CD14-positive monocyte (primary cell): ENCODE measurements at regions not wholly inside any gene's neighbourhood (a gene's known extent, or its start where the extent isn't known, plus 50 kb on each side); places are given as distances from the start of the nearest gene placed in this dataset.

ENCODE experiments used
- DNase-seq, 3 donors: peaks; one replicate each; pipeline ENCODE4 v3.0.0-alpha.2; 2011 to 2022
- H2AFZ ChIP-seq: 2 replicates; pipeline ENCODE4 v1.6.0; 2012; ENCODE audit warnings: mild to moderate bottlenecking, low read depth, low read length, inconsistent platforms; ENCODE audit not compliant: insufficient read depth, poor library complexity, severe bottlenecking
- H3K27ac ChIP-seq, 2 donors: 1 replicate in 1 of 2; 2 replicates in 1 of 2; pipeline ENCODE4 v1.5.1; 2012 to 2013; ENCODE audit warnings: low read length in 2 of 2, control low read depth in 1 of 2, inconsistent platforms in 1 of 2, low read depth in 1 of 2, mild to moderate bottlenecking in 1 of 2
- H3K27me3 ChIP-seq, 2 donors: one replicate each; pipeline versions ENCODE4 v1.6.0 to v1.6.1; 2011 to 2013; ENCODE audit warnings: low read length in 2 of 2; ENCODE audit not compliant: control insufficient read depth in 2 of 2, insufficient read depth in 2 of 2
- H3K36me3 ChIP-seq, 2 donors: replicated peaks in 1 of 2; 1 replicate in 1 of 2; 2 replicates in 1 of 2; pipeline versions ENCODE4 v1.5.1 to v1.6.1; 2012 to 2013; ENCODE audit warnings: low read length in 2 of 2, control low read depth in 1 of 2, inconsistent platforms in 1 of 2, mild to moderate bottlenecking in 1 of 2; ENCODE audit not compliant: insufficient read depth in 2 of 2, control insufficient read depth in 1 of 2
- H3K4me1 ChIP-seq, 2 donors: 1 replicate in 1 of 2; 2 replicates in 1 of 2; pipeline versions ENCODE4 v1.5.1 to v1.6.1; 2012 to 2013; ENCODE audit warnings: low read length in 2 of 2, control low read depth in 1 of 2, inconsistent platforms in 1 of 2, mild to moderate bottlenecking in 1 of 2, moderate library complexity in 1 of 2; ENCODE audit not compliant: insufficient read depth in 2 of 2, control insufficient read depth in 1 of 2
- H3K4me2 ChIP-seq: replicated peaks from 2 replicates; pipeline ENCODE3; 2012; ENCODE audit warnings: low read length, moderate library complexity, mild to moderate bottlenecking; ENCODE audit not compliant: poor library complexity, severe bottlenecking; ENCODE audit errors: extremely low read depth
- H3K4me3 ChIP-seq, 3 experiments: fragments of 200-600 bp in 1 of 3; sonication (generic) in 1 of 3; replicated peaks in 1 of 3; 1 replicate in 2 of 3; 2 replicates in 1 of 3; pipeline ENCODE4 v1.5.1; 2011 to 2013; ENCODE audit warnings: low read length in 3 of 3, mild to moderate bottlenecking in 3 of 3, control low read depth in 2 of 3, low read depth in 2 of 3, inconsistent platforms in 1 of 3, moderate library complexity in 1 of 3
- H3K79me2 ChIP-seq: 2 replicates; pipeline ENCODE4 v1.6.0; 2012; ENCODE audit warnings: mild to moderate bottlenecking, control low read depth, inconsistent platforms, low read length, moderate library complexity; ENCODE audit not compliant: insufficient read depth
- H3K9ac ChIP-seq: 2 replicates; pipeline ENCODE4 v1.6.0; 2017; ENCODE audit warnings: low read length, mild to moderate bottlenecking; ENCODE audit not compliant: insufficient read depth, poor library complexity, severe bottlenecking
- H3K9me3 ChIP-seq, 2 donors: replicated peaks in 1 of 2; 1 replicate in 1 of 2; 2 replicates in 1 of 2; pipeline versions ENCODE4 v1.5.1 to v1.6.1; 2012 to 2013; ENCODE audit warnings: low read length in 2 of 2, control low read depth in 1 of 2; ENCODE audit not compliant: control insufficient read depth in 1 of 2, insufficient read depth in 1 of 2
- H4K20me1 ChIP-seq: 2 replicates; pipeline ENCODE4 v1.6.0; 2012; ENCODE audit warnings: mild to moderate bottlenecking, low read length, control low read depth, moderate library complexity; ENCODE audit not compliant: insufficient read depth
- H3K27ac Mint-ChIP-seq, 7 donors: one replicate each; pipeline ENCODE4 v1.8.0; 2020; ENCODE audit warnings: mild to moderate bottlenecking in 7 of 7, mixed read lengths in 7 of 7, moderate library complexity in 6 of 7, inconsistent platforms in 2 of 7
- H3K27me3 Mint-ChIP-seq, 3 donors: one replicate each; pipeline ENCODE4 v1.8.0; 2021 to 2022; ENCODE audit warnings: low read depth in 3 of 3, mild to moderate bottlenecking in 3 of 3, mixed read lengths in 3 of 3, moderate library complexity in 3 of 3, inconsistent platforms in 1 of 3
- H3K36me3 Mint-ChIP-seq, 2 donors: one replicate each; pipeline ENCODE4 v1.8.0; 2020; ENCODE audit warnings: mixed read lengths in 2 of 2, inconsistent platforms in 1 of 2, mild to moderate bottlenecking in 1 of 2
- H3K4me1 Mint-ChIP-seq: one replicate; pipeline ENCODE4 v1.8.0; 2020; ENCODE audit warnings: mild to moderate bottlenecking, mixed read lengths
- H3K4me3 Mint-ChIP-seq, 2 donors: one replicate each; pipeline ENCODE4 v1.8.0; 2020; ENCODE audit warnings: mild to moderate bottlenecking in 2 of 2, mixed read lengths in 2 of 2, moderate library complexity in 1 of 2
- H3K9me3 Mint-ChIP-seq, 7 donors: one replicate each; pipeline ENCODE4 v1.8.0; 2020 to 2022; ENCODE audit warnings: mixed read lengths in 7 of 7, mild to moderate bottlenecking in 6 of 7, moderate library complexity in 6 of 7, inconsistent platforms in 2 of 7
- CTCF ChIP-seq: fragments of 200-600 bp; IDR thresholded peaks from one replicate; pipeline ENCODE4 v1.8.0; 2022; ENCODE audit warnings: antibody characterized with exemption, mild to moderate bottlenecking
- WGBS: methylation state at CpG from one replicate; pipeline ENCODE4 v1.1.5; 2013; ENCODE audit warnings: missing lambda C conversion rate; ENCODE audit not compliant: insufficient coverage; 5-methylcytosine and 5-hydroxymethylcytosine counted together
- intact Hi-C, 2 donors: fragments of 100-400 bp; cut with micrococcal nuclease; formaldehyde crosslinking; loops; one replicate each; pipeline versions ENCODE4 v1.15.0 to v1.15.1; 2023

GRCh38 chr10:2754943-2755342 lies 312.4 kb upstream of the PFKP start:
- Histone ChIP-seq H3K27ac (no peak overlapping the region), H2AFZ (no peak overlapping the region), H3K36me3 (no peaks in the 10 kb centered on the region), H3K4me3 (no peak overlapping the region), H3K4me2 (no peak overlapping the region), H4K20me1 (no peaks in the 10 kb centered on the region), H3K79me2 (no peaks in the 10 kb centered on the region), H3K9ac (no peak overlapping the region), H3K9me3 (peaks cover 0 to 7% of the 10 kb centered on the region in 2 donors), H3K4me1 (no peaks in the 10 kb centered on the region), H3K27me3 (no peaks in the 10 kb centered on the region)
- peaks cover 0 to 1% (median 1%) of the 10 kb centered on the region in 3 donors for H3K27me3 Mint-ChIP-seq
- H3K36me3 Mint-ChIP-seq = no peaks in the 10 kb centered on the region
- H3K27ac Mint-ChIP-seq = no peak overlapping the region
- TF ChIP-seq CTCF = no peak
- H3K4me3 Mint-ChIP-seq = no peak overlapping the region
- H3K4me1 Mint-ChIP-seq = no peaks in the 10 kb centered on the region
- peaks cover 0 to 4% (median 3%) of the 10 kb centered on the region in 7 donors for H3K9me3 Mint-ChIP-seq
- DNase-seq = no peak
- intact Hi-C loops = no loop called here
- 51% methylated on average over 6 of the region's 6 CpGs for WGBS

- Histone ChIP-seq H3K36me3 (no peaks in the 10 kb centered on the region), H3K9ac (no peak overlapping the region), H3K9me3 (no peaks in the 10 kb centered on the region), H3K4me3 (no peak overlapping the region), H3K4me1 (no peaks in the 10 kb centered on the region), H3K27me3 (no peaks in the 10 kb centered on the region), H3K4me2 (no peak overlapping the region), H4K20me1 (no peaks in the 10 kb centered on the region), H2AFZ (no peak overlapping the region), H3K27ac (no peak overlapping the region), H3K79me2 (no peaks in the 10 kb centered on the region)
- Mint-ChIP-seq H3K9me3 (peaks cover 0 to 19% (median 4%) of the 10 kb centered on the region in 7 donors), H3K4me1 (no peaks in the 10 kb centered on the region), H3K27ac (no peak overlapping the region), H3K36me3 (no peaks in the 10 kb centered on the region), H3K4me3 (no peak overlapping the region), H3K27me3 (peaks cover 0 to 4% (median 3%) of the 10 kb centered on the region in 3 donors)
- WGBS = 67% methylated on average over 3 of the region's 10 CpGs
- DNase-seq = no peak
- intact Hi-C loops = no loop called here
- no peak for TF ChIP-seq CTCF
These were observed 319.1 kb upstream of the PFKP start for GRCh38 chr10:2748287-2748686.
